Pancreas (tissue), 10 donors: ENCODE measurements at regions not wholly inside any gene's neighbourhood (a gene's known extent, or its start where the extent isn't known, plus 50 kb on each side); places are given as distances from the start of the nearest gene placed in this dataset.

Experiments
- ATAC-seq, 4 donors: fragments of 200-7000 bp; cut with Tn5 transposase; one replicate each; pipeline versions ENCODE4 v1.8.0 to v1.9.1; 2020; ENCODE audit warnings: mild to moderate bottlenecking in 4 of 4, moderate library complexity in 4 of 4
- DNase-seq, 6 donors: peaks; one replicate each; pipeline ENCODE4 v3.0.0-alpha.2; 2020
- FAIRE-seq: peaks from 2 replicates; lab custom pipeline; 2012; peaks lifted over from hg19 to GRCh38; lab: Jason Lieb, UNC
- H3K27ac ChIP-seq, 4 donors: fragments of 200-600 bp; sonication (generic); 1 replicate in 3 of 4; 2 replicates in 1 of 4; pipeline versions ENCODE4 v1.5.0 to v1.8.0; 2020
- H3K27me3 ChIP-seq, 4 donors: fragments of 200-600 bp; one replicate each; pipeline ENCODE4 v1.8.0; 2021
- H3K36me3 ChIP-seq, 3 donors: fragments of 200-600 bp; sonication (generic) in 1 of 3; one replicate each; pipeline versions ENCODE4 v1.5.0 to v1.8.0; 2020 to 2021
- H3K4me1 ChIP-seq, 3 donors: fragments of 200-600 bp; one replicate each; pipeline ENCODE4 v1.8.0; 2021
- H3K4me3 ChIP-seq, 4 donors: fragments of 200-600 bp; sonication (generic) in 2 of 4; one replicate each; pipeline versions ENCODE4 v1.5.0 to v1.8.0; 2020 to 2021
- H3K9me3 ChIP-seq, 4 donors: fragments of 200-600 bp; one replicate each; pipeline ENCODE4 v1.8.0; 2021
- WGBS, 2 donors: extraction: QIAGEN DNeasy Blood & Tissue Kit; methylation state at CpG; one replicate each; pipeline ENCODE4 v1.1.7; 2013; 5-methylcytosine and 5-hydroxymethylcytosine counted together
- intact Hi-C, 3 donors: fragments of 100-400 bp; cut with DNase I; formaldehyde crosslinking; loops; one replicate each; pipeline versions ENCODE4 v1.11.1 to v1.14.2; 2022
- TF ChIP-seq, protein P1 (sequence below), 4 donors: fragments of 200-600 bp; sonication (generic) in 3 of 4; IDR thresholded peaks; one replicate each; pipeline versions ENCODE4 v1.5.0 to v1.8.0; 2021; ENCODE audit warnings: antibody characterized with exemption in 4 of 4
- donor health status: healthy with polysubstance abuse.
- donor health status: DM: no; HTN: no; CAD: no; lungs with moderate emphysema.
- donor health status: DM: no; HTN: no; CAD: no.
- donor health status: control.
- donor health status: control.
- donor health status: Bipolar disorder and iron deficiency.
- donor health status: DM: yes; HTN: yes; CAD: no.
- donor health status: DM: no; HTN: no; CAD: no.
- donor health status: DM: no; HTN: no; CAD: no.
- donor health status: DM: yes; HTN: yes; CAD: no.

DNA sequence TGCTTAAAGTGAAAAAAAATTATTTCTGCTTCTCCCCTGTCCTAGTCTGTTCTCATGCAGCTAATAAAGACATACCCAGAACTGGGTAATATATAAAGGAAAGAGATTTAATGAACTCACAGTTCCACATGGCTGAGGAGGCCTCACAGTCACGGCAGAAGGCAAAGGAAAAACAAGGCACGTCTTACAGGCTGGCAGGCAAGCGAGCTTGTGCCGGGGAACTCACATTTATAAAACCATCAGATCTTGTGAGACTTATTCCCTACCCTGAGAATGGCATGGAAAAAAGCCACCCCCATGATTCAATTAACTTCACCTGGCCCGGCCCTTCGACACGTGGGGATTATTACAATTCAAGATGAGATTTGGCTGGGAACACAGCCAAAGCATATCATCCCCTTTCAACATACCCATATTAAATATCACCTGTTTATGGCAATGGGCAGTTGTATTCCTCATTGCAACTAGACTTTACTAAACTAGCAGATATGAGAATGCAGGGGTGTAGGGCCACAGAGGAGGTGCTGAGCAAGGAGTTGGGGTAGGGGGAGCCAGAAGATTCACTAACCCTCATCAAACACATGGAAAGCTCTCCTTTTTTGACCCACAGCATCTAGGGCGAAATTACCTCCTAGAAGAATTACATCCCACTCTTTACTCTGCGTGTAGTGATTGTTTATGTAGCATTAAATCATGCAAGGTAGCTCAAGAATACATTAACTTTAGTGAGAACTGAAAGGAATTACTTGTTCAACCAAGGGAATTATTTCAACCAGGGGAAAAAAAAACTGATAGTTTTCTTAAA lies 183.3 kb upstream of the DOK6 start:
- ATAC-seq: no peak
- intact Hi-C loops: no loop called here
- TF ChIP-seq, protein P1, sequence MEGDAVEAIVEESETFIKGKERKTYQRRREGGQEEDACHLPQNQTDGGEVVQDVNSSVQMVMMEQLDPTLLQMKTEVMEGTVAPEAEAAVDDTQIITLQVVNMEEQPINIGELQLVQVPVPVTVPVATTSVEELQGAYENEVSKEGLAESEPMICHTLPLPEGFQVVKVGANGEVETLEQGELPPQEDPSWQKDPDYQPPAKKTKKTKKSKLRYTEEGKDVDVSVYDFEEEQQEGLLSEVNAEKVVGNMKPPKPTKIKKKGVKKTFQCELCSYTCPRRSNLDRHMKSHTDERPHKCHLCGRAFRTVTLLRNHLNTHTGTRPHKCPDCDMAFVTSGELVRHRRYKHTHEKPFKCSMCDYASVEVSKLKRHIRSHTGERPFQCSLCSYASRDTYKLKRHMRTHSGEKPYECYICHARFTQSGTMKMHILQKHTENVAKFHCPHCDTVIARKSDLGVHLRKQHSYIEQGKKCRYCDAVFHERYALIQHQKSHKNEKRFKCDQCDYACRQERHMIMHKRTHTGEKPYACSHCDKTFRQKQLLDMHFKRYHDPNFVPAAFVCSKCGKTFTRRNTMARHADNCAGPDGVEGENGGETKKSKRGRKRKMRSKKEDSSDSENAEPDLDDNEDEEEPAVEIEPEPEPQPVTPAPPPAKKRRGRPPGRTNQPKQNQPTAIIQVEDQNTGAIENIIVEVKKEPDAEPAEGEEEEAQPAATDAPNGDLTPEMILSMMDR (IDR thresholded peaks at IDR 0.05): no peak
- no peaks in the 10 kb centered on the region for H3K36me3 ChIP-seq
- no peaks in the 10 kb centered on the region for H3K9me3 ChIP-seq
- no peaks in the 10 kb centered on the region for H3K27me3 ChIP-seq
- H3K4me1 ChIP-seq: no peaks in the 10 kb centered on the region
- WGBS, 2 donors: 71 to 80% methylated on average over 9 of the region's 9 CpGs
- DNase-seq: no peak
- H3K4me3 ChIP-seq: no peak overlapping the region
- H3K27ac ChIP-seq: no peak overlapping the region
- no peak for FAIRE-seq

DNA sequence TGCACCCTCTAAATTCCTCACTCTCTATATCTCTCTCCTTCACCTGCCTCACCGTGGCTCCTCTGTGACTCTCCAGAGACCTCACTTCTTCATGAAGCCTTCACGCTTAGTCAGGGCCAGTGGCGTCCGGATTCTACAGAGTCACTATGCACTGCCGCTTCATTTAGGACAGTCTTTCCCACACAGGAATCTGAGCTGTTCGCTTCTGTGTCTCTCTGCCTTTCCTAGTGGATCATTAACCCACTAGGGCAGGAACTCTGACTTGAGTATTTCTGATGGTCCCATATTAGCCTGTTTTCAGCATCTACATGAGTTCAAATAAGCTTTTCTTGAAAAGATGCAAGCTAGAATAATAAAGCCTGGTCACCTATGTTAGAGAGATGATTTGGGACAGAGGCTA lies 180.2 kb upstream of the DOK6 start:
- Histone ChIP-seq H3K36me3 (no peaks in the 10 kb centered on the region), H3K9me3 (no peaks in the 10 kb centered on the region), H3K27me3 (no peaks in the 10 kb centered on the region), H3K4me1 (no peaks in the 10 kb centered on the region), H3K27ac (no peak overlapping the region), H3K4me3 (no peak overlapping the region)
- TF ChIP-seq, protein P1 (IDR thresholded peaks at IDR 0.05): no peak
- DNase-seq: no peak
- intact Hi-C loops: no loop called here
- no peak for FAIRE-seq
- ATAC-seq: no peak
- WGBS, 2 donors: 41 to 45% methylated on average over 6 of the region's 6 CpGs

DNA sequence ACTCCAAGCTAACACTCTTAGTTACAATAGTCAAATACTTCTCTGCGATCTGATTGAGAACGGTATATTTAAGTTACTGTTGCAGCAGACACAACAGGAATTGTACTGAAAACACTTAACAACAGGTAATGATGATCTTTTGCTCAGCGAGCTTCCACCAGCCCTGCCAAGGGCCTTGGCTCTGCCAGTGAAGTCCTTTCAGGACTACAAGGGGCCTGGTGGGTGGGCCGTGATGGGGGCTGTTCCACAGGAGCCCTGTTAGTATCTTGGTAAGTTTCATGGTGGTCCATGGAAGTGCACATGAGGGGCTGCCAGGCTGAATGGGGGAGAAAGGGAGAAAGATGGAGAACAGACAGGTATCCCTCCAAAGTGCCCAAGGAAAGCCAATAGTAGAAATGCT lies 178.6 kb upstream of the DOK6 start:
- ATAC-seq: no peak
- no peak for FAIRE-seq

DNA sequence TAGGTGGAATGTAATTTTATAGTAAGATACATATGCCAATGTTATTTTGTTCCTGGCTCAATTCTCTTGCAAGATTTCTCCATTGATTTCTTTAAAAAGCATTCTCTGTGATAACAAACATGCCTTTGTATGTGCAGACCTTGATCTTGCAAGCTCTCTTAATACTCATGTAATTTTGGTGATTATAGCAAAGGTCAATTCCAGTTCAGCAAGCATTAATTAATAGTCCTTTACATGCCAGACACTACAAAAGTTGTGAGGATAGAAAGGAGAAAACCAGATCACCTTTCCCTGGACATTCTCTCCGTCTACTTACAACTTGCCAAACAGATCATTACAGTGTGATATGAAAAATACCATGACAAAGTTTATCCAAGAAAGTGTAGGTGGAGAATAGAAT lies 173.7 kb upstream of the DOK6 start:
- no peaks in the 10 kb centered on the region for H3K4me1 ChIP-seq
- DNase-seq (no peak), FAIRE-seq (no peak), ATAC-seq (no peak)
- H3K27ac ChIP-seq: no peak overlapping the region
- H3K36me3 ChIP-seq: no peaks in the 10 kb centered on the region
- H3K4me3 ChIP-seq: no peak overlapping the region
- intact Hi-C loops: no loop called here
- 31 to 45% methylated on average over 1 of the region's 1 CpG for WGBS, 2 donors
- no peaks in the 10 kb centered on the region for H3K9me3 ChIP-seq
- no peaks in the 10 kb centered on the region for H3K27me3 ChIP-seq
- TF ChIP-seq, protein P1 (IDR thresholded peaks at IDR 0.05): no peak

More for the DNA sequence above, 178.6 kb upstream of the DOK6 start:
- TF ChIP-seq, protein P1 (IDR thresholded peaks at IDR 0.05): no peak
- WGBS, 2 donors: 75 to 87% methylated on average over 4 of the region's 4 CpGs
- DNase-seq: no peak
- Histone ChIP-seq H3K9me3 (no peaks in the 10 kb centered on the region), H3K27ac (no peak overlapping the region), H3K27me3 (no peaks in the 10 kb centered on the region), H3K4me3 (no peak overlapping the region), H3K4me1 (no peaks in the 10 kb centered on the region), H3K36me3 (no peaks in the 10 kb centered on the region)
- intact Hi-C loops: no loop called here

DNA sequence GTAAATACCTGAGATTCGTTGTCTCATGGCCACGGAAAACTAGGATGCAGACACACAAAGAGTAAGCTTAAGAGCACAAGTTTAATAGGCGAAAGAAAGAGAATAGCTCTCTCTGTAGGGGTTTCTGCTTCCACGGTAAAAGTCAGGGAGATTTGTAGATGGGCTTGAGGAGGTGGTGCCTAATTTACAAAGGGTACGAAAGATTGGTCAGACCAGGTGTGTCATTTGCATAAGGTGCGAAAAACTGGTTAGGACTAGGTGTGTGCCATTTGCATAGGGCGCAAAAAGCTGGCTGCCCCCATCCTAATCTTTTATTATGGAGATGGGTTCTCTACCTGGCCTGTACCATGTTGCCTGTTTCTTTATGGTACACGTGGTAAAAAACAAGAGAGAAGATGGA lies 170.5 kb upstream of the DOK6 start:
- H3K27ac ChIP-seq: no peak overlapping the region
- H3K27me3 ChIP-seq: no peaks in the 10 kb centered on the region
- H3K4me1 ChIP-seq: no peaks in the 10 kb centered on the region
- TF ChIP-seq, protein P1 (IDR thresholded peaks at IDR 0.05): no peak
- H3K9me3 ChIP-seq: no peaks in the 10 kb centered on the region
- H3K4me3 ChIP-seq: no peak overlapping the region
- 65 to 76% methylated on average over 8 of the region's 8 CpGs for WGBS, 2 donors
- H3K36me3 ChIP-seq: no peaks in the 10 kb centered on the region
- no peak for FAIRE-seq
- no peak for DNase-seq
- no peak for ATAC-seq
- intact Hi-C loops: no loop called here
